HepG2 (cell line): ENCODE measurements at regions not wholly inside any gene's neighbourhood (a gene's known extent, or its start where the extent isn't known, plus 50 kb on each side); places are given as distances from the start of the nearest gene placed in this dataset.

Experiments used
- ATAC-seq: fragments of 200-7000 bp; cut with Tn5 transposase; 3 replicates; pipeline ENCODE4 v1.9.1; 2020; ENCODE audit warnings: mild to moderate bottlenecking, moderate library complexity
- BruUV-seq: library from RNA; stranded (reverse); fragments of 400-500 nt; replicated peaks from 2 replicates; lab custom pipeline; 2021; lab: Mats Ljungman, UMichigan
- CTCF ChIA-PET: fragments of 300-600 bp; formaldehyde crosslinking; extraction: SDS; loops from one replicate; lab custom pipeline; 2021; ENCODE audit warnings: low total read pairs, inconsistent platforms, low intra/inter-chr PET ratio; lab: Yijun Ruan, JAX
- POLR2A ChIA-PET: fragments of 350-600 bp; sonication (Branson Sonifier 250); formaldehyde crosslinking; loops from one replicate; lab custom pipeline; 2020; ENCODE audit warnings: antibody characterized with exemption, inconsistent platforms; lab: Yijun Ruan, JAX
- DNase-seq: peaks from one replicate; pipeline ENCODE4 v3.0.0-alpha.2; 2015; ENCODE audit warnings: low spot score
- FAIRE-seq: peaks from 3 replicates; lab custom pipeline; 2011; peaks lifted over from hg19 to GRCh38; lab: Jason Lieb, UNC
- H2AFZ ChIP-seq: one replicate; pipeline ENCODE4 v1.6.1; 2011; ENCODE audit warnings: low read length, inconsistent platforms
- H3K27ac ChIP-seq: fragments of 300-600 bp; 3 replicates; pipeline ENCODE4 v1.8.0; 2011; ENCODE audit warnings: mixed run types, mild to moderate bottlenecking, mixed read lengths, low read length, inconsistent platforms; ENCODE audit not compliant: insufficient read depth; ENCODE audit errors: extremely low read length
- H3K27me3 ChIP-seq, 2 experiments: fragments of 200-600 bp in 1 of 2; 2 replicates in 1 of 2; 3 replicates in 1 of 2; pipeline versions ENCODE4 v1.6.0 to v1.8.0; 2011; ENCODE audit warnings: low read length in 2 of 2, mild to moderate bottlenecking in 2 of 2, moderate library complexity in 2 of 2, inconsistent platforms in 1 of 2; ENCODE audit not compliant: insufficient read depth in 2 of 2, control insufficient read depth in 1 of 2
- H3K36me3 ChIP-seq, 2 experiments: fragments of 200-600 bp in 1 of 2; replicated peaks in 1 of 2; 2 replicates in 1 of 2; 3 replicates in 1 of 2; pipeline versions ENCODE4 v1.5.1 to v1.8.0; 2011; ENCODE audit warnings: low read length in 2 of 2, inconsistent platforms in 1 of 2; ENCODE audit not compliant: insufficient read depth in 2 of 2, control insufficient read depth in 1 of 2
- H3K4me1 ChIP-seq: 2 replicates; pipeline ENCODE4 v1.5.1; 2012; ENCODE audit warnings: low read length, inconsistent platforms; ENCODE audit not compliant: insufficient read depth
- H3K4me2 ChIP-seq: 2 replicates; pipeline ENCODE4 v1.6.0; 2011; ENCODE audit warnings: low read depth, low read length, inconsistent platforms
- H3K4me3 ChIP-seq, 3 experiments: fragments of 200-600 bp in 1 of 3; sonication (generic), shearing (Covaris generic) in 1 of 3; replicated peaks in 1 of 3; 2 replicates each; pipeline ENCODE4 v1.5.1; 2011 to 2016; ENCODE audit warnings: low read length in 3 of 3, inconsistent platforms in 2 of 3, low read depth in 2 of 3, mild to moderate bottlenecking in 2 of 3, control low read depth in 1 of 3, mixed read lengths in 1 of 3; ENCODE audit not compliant: insufficient read depth in 1 of 3
- H3K79me2 ChIP-seq: one replicate; pipeline ENCODE4 v1.6.1; 2011; ENCODE audit warnings: low read length, inconsistent platforms; ENCODE audit not compliant: insufficient read depth
- H3K9ac ChIP-seq: 2 replicates; pipeline ENCODE4 v1.6.0; 2011; ENCODE audit warnings: mild to moderate bottlenecking, low read depth, low read length, inconsistent platforms; ENCODE audit not compliant: insufficient read depth
- H3K9me3 ChIP-seq: 2 replicates; pipeline ENCODE4 v1.5.1; 2012; ENCODE audit warnings: mild to moderate bottlenecking, low read length
- H4K20me1 ChIP-seq: 2 replicates; pipeline ENCODE4 v1.6.0; 2011; ENCODE audit warnings: inconsistent platforms, mild to moderate bottlenecking, low read length, moderate library complexity; ENCODE audit not compliant: insufficient read depth
- DRAP1 ChIP-seq: IDR thresholded peaks from 2 replicates; pipeline ENCODE4 v1.6.1; 2016; ENCODE audit warnings: missing genetic modification reagents, missing compliant biosample characterization
- ETV6 ChIP-seq: sonication (generic); formaldehyde crosslinking; conservative IDR thresholded peaks from 2 replicates; pipeline ENCODE4 v1.4.0; 2020; ENCODE audit warnings: missing genetic modification reagents
- FOXJ3 ChIP-seq: sonication (generic); formaldehyde crosslinking; IDR thresholded peaks from 2 replicates; pipeline ENCODE4 v1.4.0; 2020; ENCODE audit warnings: missing genetic modification reagents, mild to moderate bottlenecking, borderline replicate concordance
- SALL2 ChIP-seq: sonication (generic); formaldehyde crosslinking; IDR thresholded peaks from 2 replicates; pipeline ENCODE4 v1.8.1; 2023; ENCODE audit warnings: mild to moderate bottlenecking, missing genetic modification reagents, inconsistent platforms
- SP1 ChIP-seq, 2 experiments: fragments of 450-650 bp in 1 of 2; sonication (generic) in 1 of 2; formaldehyde crosslinking in 1 of 2; IDR thresholded peaks; 2 replicates each; pipeline versions ENCODE4 v1.4.0 to v1.6.1; 2016 to 2020; ENCODE audit warnings: missing genetic modification reagents in 1 of 2
- TBX2 ChIP-seq: sonication (generic); formaldehyde crosslinking; IDR thresholded peaks from 2 replicates; pipeline ENCODE4 v1.5.0; 2020; ENCODE audit warnings: missing genetic modification reagents, mild to moderate bottlenecking, borderline replicate concordance
- ZNF549 ChIP-seq: sonication (generic); formaldehyde crosslinking; IDR thresholded peaks from 2 replicates; pipeline ENCODE4 v1.5.0; 2020; ENCODE audit warnings: missing genetic modification reagents
- ZNF605 ChIP-seq: sonication (generic); formaldehyde crosslinking; IDR thresholded peaks from 2 replicates; pipeline ENCODE4 v1.8.0; 2022; ENCODE audit warnings: mild to moderate bottlenecking, missing genetic modification reagents
- ZNF607 ChIP-seq: sonication (generic); formaldehyde crosslinking; IDR thresholded peaks from 2 replicates; pipeline ENCODE4 v1.5.1; 2020; ENCODE audit warnings: missing genetic modification reagents, mild to moderate bottlenecking, borderline replicate concordance
- WGBS: methylation state at CpG from one replicate; pipeline ENCODE4 v1.1.6; 2017; ENCODE audit warnings: low lambda C conversion rate; 5-methylcytosine and 5-hydroxymethylcytosine counted together
- in situ Hi-C: cut with HindIII; loops from 2 replicates; pipeline ENCODE4 v1.10.0; 2017; ENCODE audit warnings: low pct_unique_long_range_greater_than_20kb; ENCODE audit not compliant: extremely low pct_ligation_motif_present
- intact Hi-C: fragments of 100-400 bp; cut with micrococcal nuclease; formaldehyde crosslinking; loops from one replicate; pipeline ENCODE4 v1.10.0; 2022; ENCODE audit not compliant: unreplicated experiment

- no TSS peak for BruUV-seq
- H2AFZ ChIP-seq: no peak overlapping the region
- ChIA-PET CTCF (no interaction called here), POLR2A (no interaction called here)
- DNase-seq (no peak), FAIRE-seq (no peak), ATAC-seq (no peak)
- no peak overlapping the region for H3K4me3 ChIP-seq
- 25% methylated on average over 5 of the region's 5 CpGs for WGBS
- no peaks in the 10 kb centered on the region for H4K20me1 ChIP-seq
- TF ChIP-seq SALL2: no peak
- TF ChIP-seq SP1 (IDR thresholded peaks at IDR 0.05): no peak
- no peak for TF ChIP-seq SP1 (CRISPR knock-in tag; IDR thresholded peaks at IDR 0.05)
- TF ChIP-seq ZNF607 (CRISPR knock-in tag): no peak
- no peak for TF ChIP-seq ZNF549 (CRISPR knock-in tag)
- TF ChIP-seq ETV6 (CRISPR knock-in tag): no peak
- no peak for TF ChIP-seq TBX2
- no peak for TF ChIP-seq FOXJ3
- no peak for TF ChIP-seq DRAP1 (CRISPR knock-in tag)
- no peak for TF ChIP-seq ZNF605
- H3K36me3 ChIP-seq: no peaks in the 10 kb centered on the region
- intact Hi-C loops: no loop called here
- H3K4me1 ChIP-seq: peaks cover 7% of the 10 kb centered on the region; the same call in 1 of the 2 replicates
- H3K27me3 ChIP-seq: no peaks in the 10 kb centered on the region
- no peak overlapping the region for H3K9ac ChIP-seq
- no peak overlapping the region for H3K4me2 ChIP-seq
- in situ Hi-C loops: no loop called here
- no peaks in the 10 kb centered on the region for H3K79me2 ChIP-seq
- no peaks in the 10 kb centered on the region for H3K9me3 ChIP-seq
- H3K27ac ChIP-seq: no peak overlapping the region
Observed at GRCh38 chr2:150644298-150645067, 157.0 kb upstream of the RND3 start.
